SJCRH30 (cell line): ENCODE measurements at regions not wholly inside any gene's neighbourhood (a gene's known extent, or its start where the extent isn't known, plus 50 kb on each side); places are given as distances from the start of the nearest gene placed in this dataset.

Experiments used
- DNase-seq, 2 experiments: peaks; one replicate each; pipeline ENCODE4 v3.0.0-alpha.2; 2015 to 2020
- H3K27ac ChIP-seq: fragments of 250-450 bp; sonication (Bioruptor Pico); 2 replicates; pipeline ENCODE4 v1.5.1; 2020; ENCODE audit warnings: mild to moderate bottlenecking, moderate library complexity
- H3K27me3 ChIP-seq: fragments of 250-450 bp; sonication (Bioruptor Pico); 2 replicates; pipeline ENCODE4 v1.5.1; 2020; ENCODE audit warnings: mild to moderate bottlenecking, moderate library complexity
- H3K36me3 ChIP-seq: fragments of 250-450 bp; sonication (Bioruptor Pico); 2 replicates; pipeline ENCODE4 v1.5.1; 2020; ENCODE audit warnings: mild to moderate bottlenecking, moderate library complexity
- H3K4me1 ChIP-seq: fragments of 250-450 bp; sonication (Bioruptor Pico); 2 replicates; pipeline ENCODE4 v1.5.1; 2020; ENCODE audit warnings: mild to moderate bottlenecking, moderate library complexity
- H3K4me3 ChIP-seq: fragments of 250-450 bp; sonication (Bioruptor Pico); 2 replicates; pipeline ENCODE4 v1.5.1; 2020; ENCODE audit warnings: mild to moderate bottlenecking, moderate library complexity
- H3K9me3 ChIP-seq: fragments of 250-450 bp; sonication (Bioruptor Pico); replicated peaks from 2 replicates; pipeline ENCODE4 v1.5.1; 2020; ENCODE audit warnings: mild to moderate bottlenecking, moderate library complexity

GRCh38 chr5:2505217-2505616 is 246.3 kb downstream of the IRX2 start:
- Histone ChIP-seq H3K36me3 (no peaks in the 10 kb centered on the region), H3K9me3 (no peaks in the 10 kb centered on the region), H3K27me3 (no peaks in the 10 kb centered on the region), H3K4me1 (no peaks in the 10 kb centered on the region), H3K27ac (no peak overlapping the region), H3K4me3 (no peak overlapping the region)
- no peak for DNase-seq

DNA sequence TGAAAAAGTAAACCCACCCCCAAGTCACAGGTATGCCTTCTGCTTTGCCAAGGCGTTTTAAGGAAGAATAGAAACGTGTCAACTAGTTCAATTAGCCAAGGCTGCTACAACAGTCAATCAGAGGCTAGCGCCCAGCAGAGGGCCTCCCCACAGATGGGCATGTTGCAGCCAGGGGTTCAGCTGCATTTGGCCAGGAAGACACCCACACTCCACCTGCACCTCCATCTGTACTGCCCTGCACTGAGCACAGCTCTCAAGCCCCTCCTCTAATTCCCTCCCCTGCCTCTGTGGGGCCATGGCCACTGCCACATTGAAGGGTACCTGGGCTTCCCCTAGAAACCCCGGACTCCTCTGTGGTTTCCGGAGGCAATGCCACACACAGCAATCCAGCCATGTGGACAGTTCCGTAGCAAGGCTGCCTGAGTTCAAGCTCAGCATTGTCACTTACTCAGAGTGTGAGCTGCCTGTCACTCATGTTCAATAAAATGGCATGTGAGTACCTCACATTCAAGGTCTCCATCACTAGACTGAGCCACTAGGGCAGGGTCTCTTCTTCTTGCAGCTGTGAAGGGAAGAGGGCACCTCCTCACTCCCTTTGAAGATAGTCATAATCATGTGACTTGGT is 248.4 kb downstream of the IRX2 start:
- Histone ChIP-seq H3K4me1 (no peaks in the 10 kb centered on the region), H3K4me3 (no peak overlapping the region), H3K27ac (no peak overlapping the region), H3K9me3 (no peaks in the 10 kb centered on the region), H3K27me3 (no peaks in the 10 kb centered on the region), H3K36me3 (no peaks in the 10 kb centered on the region)
- no peak for DNase-seq

DNA sequence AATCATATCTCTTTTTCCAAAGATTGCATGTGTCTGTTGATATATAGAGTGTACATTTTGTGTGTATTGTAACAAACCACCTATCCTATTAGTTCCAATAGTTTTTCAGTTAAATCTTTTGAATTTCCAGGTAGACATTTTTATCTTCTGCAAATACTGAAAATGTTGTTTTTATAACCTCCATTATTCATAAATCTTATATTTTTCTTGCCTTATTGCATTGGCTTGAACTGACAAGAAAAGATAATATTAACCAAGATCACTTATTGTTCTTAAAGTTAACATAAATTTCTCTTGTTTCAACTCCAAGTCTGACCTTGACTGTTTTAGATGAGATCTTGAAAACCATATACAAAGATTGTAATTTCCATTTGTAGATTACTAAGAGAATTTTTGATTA is 251.6 kb downstream of the IRX2 start:
- Histone ChIP-seq H3K36me3 (no peaks in the 10 kb centered on the region), H3K27me3 (no peaks in the 10 kb centered on the region), H3K4me3 (no peak overlapping the region), H3K27ac (no peak overlapping the region), H3K9me3 (no peaks in the 10 kb centered on the region), H3K4me1 (no peaks in the 10 kb centered on the region)
- DNase-seq = no peak

- Histone ChIP-seq H3K36me3 (no peaks in the 10 kb centered on the region), H3K9me3 (no peaks in the 10 kb centered on the region), H3K4me1 (no peaks in the 10 kb centered on the region), H3K27me3 (no peaks in the 10 kb centered on the region), H3K4me3 (no peak overlapping the region), H3K27ac (no peak overlapping the region)
- no peak for DNase-seq
Measured at GRCh38 chr5:2496891-2497290, 254.6 kb downstream of the IRX2 start.

GRCh38 chr5:2496126-2496525 is 255.4 kb downstream of the IRX2 start:
- no peak overlapping the region for H3K27ac ChIP-seq
- H3K27me3 ChIP-seq = no peaks in the 10 kb centered on the region
- no peaks in the 10 kb centered on the region for H3K9me3 ChIP-seq
- DNase-seq = no peak
- H3K4me3 ChIP-seq = no peak overlapping the region
- no peaks in the 10 kb centered on the region for H3K36me3 ChIP-seq
- no peaks in the 10 kb centered on the region for H3K4me1 ChIP-seq

- Histone ChIP-seq H3K36me3 (no peaks in the 10 kb centered on the region), H3K4me3 (no peak overlapping the region), H3K27ac (no peak overlapping the region), H3K4me1 (no peaks in the 10 kb centered on the region), H3K27me3 (no peaks in the 10 kb centered on the region), H3K9me3 (no peaks in the 10 kb centered on the region)
- no peak for DNase-seq
Measured at GRCh38 chr5:2493356-2493755, 258.1 kb downstream of the IRX2 start.

- no peak for DNase-seq
- no peak overlapping the region for H3K27ac ChIP-seq
- no peak overlapping the region for H3K4me3 ChIP-seq
- H3K4me1 ChIP-seq = no peaks in the 10 kb centered on the region
- H3K36me3 ChIP-seq = no peaks in the 10 kb centered on the region
- no peaks in the 10 kb centered on the region for H3K27me3 ChIP-seq
- no peaks in the 10 kb centered on the region for H3K9me3 ChIP-seq
Measured at GRCh38 chr5:2492476-2492875, 259.0 kb downstream of the IRX2 start.

- Histone ChIP-seq H3K27me3 (no peaks in the 10 kb centered on the region), H3K36me3 (no peaks in the 10 kb centered on the region), H3K4me3 (no peak overlapping the region), H3K4me1 (no peaks in the 10 kb centered on the region), H3K27ac (no peak overlapping the region), H3K9me3 (no peaks in the 10 kb centered on the region)
- no peak for DNase-seq
Measured at GRCh38 chr5:2491846-2492245, 259.6 kb downstream of the IRX2 start.

DNA sequence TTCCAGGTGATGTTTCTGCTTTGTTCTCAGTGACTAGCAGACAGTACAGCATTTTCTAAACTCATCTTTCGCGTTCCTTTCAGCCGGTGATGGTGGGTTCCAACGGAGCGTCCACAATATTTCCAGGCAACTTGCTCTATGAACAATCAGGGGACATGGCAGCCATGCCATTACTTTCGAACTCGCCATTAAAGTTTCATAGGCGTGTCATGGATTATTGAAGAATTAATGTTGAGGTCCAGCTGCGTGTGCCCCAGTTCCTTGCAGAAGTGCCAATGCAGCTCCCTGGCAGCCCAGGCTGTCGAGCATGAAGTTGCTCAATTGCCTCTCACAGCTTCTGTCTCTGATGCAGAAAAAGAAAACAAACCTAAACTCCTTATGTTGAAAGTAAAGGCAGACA is 262.2 kb downstream of the IRX2 start:
- no peaks in the 10 kb centered on the region for H3K27me3 ChIP-seq
- no peak for DNase-seq
- no peaks in the 10 kb centered on the region for H3K9me3 ChIP-seq
- no peaks in the 10 kb centered on the region for H3K4me1 ChIP-seq
- H3K27ac ChIP-seq = no peak overlapping the region
- H3K4me3 ChIP-seq = no peak overlapping the region
- no peaks in the 10 kb centered on the region for H3K36me3 ChIP-seq

DNA sequence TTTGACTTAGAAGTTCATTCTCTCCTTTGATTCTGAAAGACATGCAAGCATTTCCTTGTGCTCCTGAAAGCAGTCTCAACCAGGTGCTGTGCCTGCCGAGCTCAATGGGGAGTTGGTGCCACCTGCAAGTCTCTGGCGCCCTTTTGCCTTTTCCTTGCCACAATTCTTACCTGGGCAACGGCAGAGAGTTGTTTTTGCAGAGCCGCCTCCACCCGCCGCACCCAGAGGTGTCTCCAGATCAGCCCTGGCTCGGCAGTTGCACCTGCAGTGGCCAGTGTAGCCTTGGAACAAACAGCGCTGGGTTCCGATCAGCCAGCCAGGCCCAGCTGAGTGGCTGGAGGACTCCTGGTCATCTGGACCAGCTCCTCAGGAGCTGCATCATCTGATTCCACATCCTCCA is 262.9 kb downstream of the IRX2 start:
- DNase-seq = no peak
- Histone ChIP-seq H3K4me1 (no peaks in the 10 kb centered on the region), H3K27me3 (no peaks in the 10 kb centered on the region), H3K36me3 (no peaks in the 10 kb centered on the region), H3K4me3 (no peak overlapping the region), H3K9me3 (no peaks in the 10 kb centered on the region), H3K27ac (no peak overlapping the region)

- no peaks in the 10 kb centered on the region for H3K27me3 ChIP-seq
- no peaks in the 10 kb centered on the region for H3K4me1 ChIP-seq
- no peaks in the 10 kb centered on the region for H3K36me3 ChIP-seq
- H3K9me3 ChIP-seq = no peaks in the 10 kb centered on the region
- no peak for DNase-seq
- H3K27ac ChIP-seq = no peak overlapping the region
- H3K4me3 ChIP-seq = no peak overlapping the region
Measured at GRCh38 chr5:2487152-2487763, 264.2 kb downstream of the IRX2 start.

GRCh38 chr5:2486373-2486772 is 265.1 kb downstream of the IRX2 start:
- H3K27ac ChIP-seq = no peak overlapping the region
- H3K4me3 ChIP-seq = no peak overlapping the region
- no peak for DNase-seq
- no peaks in the 10 kb centered on the region for H3K9me3 ChIP-seq
- no peaks in the 10 kb centered on the region for H3K36me3 ChIP-seq
- H3K4me1 ChIP-seq = no peaks in the 10 kb centered on the region
- H3K27me3 ChIP-seq = no peaks in the 10 kb centered on the region

DNA sequence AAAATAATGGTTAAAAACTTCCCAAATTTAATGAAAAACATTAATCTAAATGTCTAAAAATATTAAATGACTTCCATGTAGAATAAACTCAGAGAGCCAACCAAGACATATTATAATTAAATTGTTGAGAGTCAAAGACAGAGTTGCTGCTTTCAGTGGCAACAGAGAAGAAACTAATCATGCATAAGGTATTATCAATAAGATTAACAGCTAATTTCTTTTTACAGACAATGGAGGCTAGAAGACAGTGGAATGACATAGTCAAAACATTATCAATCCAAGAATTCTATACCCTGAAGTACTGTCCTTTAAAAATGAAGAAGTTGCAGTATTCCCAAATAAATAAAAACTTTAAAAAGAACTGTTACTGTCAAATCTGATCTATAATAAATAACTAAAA is 268.7 kb downstream of the IRX2 start:
- Histone ChIP-seq H3K9me3 (no peaks in the 10 kb centered on the region), H3K4me1 (no peaks in the 10 kb centered on the region), H3K27me3 (no peaks in the 10 kb centered on the region), H3K36me3 (no peaks in the 10 kb centered on the region), H3K27ac (no peak overlapping the region), H3K4me3 (no peak overlapping the region)
- DNase-seq = no peak

DNA sequence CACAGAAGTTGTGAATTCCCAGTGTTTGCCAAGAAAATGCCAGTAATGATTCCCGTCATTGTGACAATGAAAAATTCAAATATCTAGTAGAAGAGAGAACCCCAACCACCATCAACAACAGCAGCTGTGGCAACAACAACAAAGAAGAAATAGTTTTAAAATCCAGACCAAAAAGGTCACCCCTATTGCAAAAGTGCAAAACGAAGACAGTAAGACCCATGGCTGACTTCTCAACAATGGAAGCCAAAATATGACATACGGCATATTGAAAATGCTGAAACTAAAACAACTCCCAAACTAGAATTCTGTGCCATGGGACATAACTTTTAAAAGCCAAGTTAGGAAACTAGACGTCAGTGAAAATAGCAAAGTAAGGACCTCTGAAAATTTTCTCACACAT is 270.6 kb downstream of the IRX2 start:
- no peak overlapping the region for H3K27ac ChIP-seq
- DNase-seq = no peak
- H3K27me3 ChIP-seq = no peaks in the 10 kb centered on the region
- H3K4me3 ChIP-seq = no peak overlapping the region
- no peaks in the 10 kb centered on the region for H3K36me3 ChIP-seq
- H3K4me1 ChIP-seq = no peaks in the 10 kb centered on the region
- no peaks in the 10 kb centered on the region for H3K9me3 ChIP-seq

DNA sequence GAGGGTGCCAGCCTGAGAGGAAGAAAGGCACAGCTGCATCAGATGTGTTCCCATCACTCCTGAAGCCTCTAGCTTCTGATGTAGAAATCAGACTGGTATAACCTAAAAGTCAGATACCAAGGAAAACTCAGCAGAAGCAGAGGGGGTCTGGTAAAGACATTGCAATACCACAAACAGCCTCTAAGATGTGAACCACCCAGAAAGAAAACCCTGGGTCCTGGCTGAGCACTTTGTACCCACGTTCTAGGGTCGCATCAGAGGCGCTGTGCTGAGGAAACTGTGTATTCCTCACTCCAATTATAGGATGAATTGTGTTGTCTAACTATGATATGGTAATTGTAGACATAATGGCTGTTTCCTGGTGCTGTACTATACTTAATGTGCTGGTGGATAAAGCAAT is 275.6 kb downstream of the IRX2 start:
- no peak for DNase-seq
- no peak overlapping the region for H3K4me3 ChIP-seq
- no peaks in the 10 kb centered on the region for H3K27me3 ChIP-seq
- H3K27ac ChIP-seq = no peak overlapping the region
- no peaks in the 10 kb centered on the region for H3K9me3 ChIP-seq
- H3K4me1 ChIP-seq = no peaks in the 10 kb centered on the region
- no peaks in the 10 kb centered on the region for H3K36me3 ChIP-seq

GRCh38 chr5:2472670-2473069 is 278.8 kb downstream of the IRX2 start:
- Histone ChIP-seq H3K36me3 (no peaks in the 10 kb centered on the region), H3K9me3 (no peaks in the 10 kb centered on the region), H3K4me3 (no peak overlapping the region), H3K4me1 (no peaks in the 10 kb centered on the region), H3K27ac (no peak overlapping the region), H3K27me3 (no peaks in the 10 kb centered on the region)
- no peak for DNase-seq
